Caco-2 (cell line): ENCODE measurements at regions not wholly inside any gene's neighbourhood (a gene's known extent, or its start where the extent isn't known, plus 50 kb on each side); places are given as distances from the start of the nearest gene placed in this dataset.
A peak's percentile ranks its signal among the peaks of the same experiment; 100 is the strongest.

Experiments used
- BruUV-seq: library from RNA; stranded (reverse); fragments of 400-500 nt; replicated peaks from 2 replicates; lab custom pipeline; 2021; lab: Mats Ljungman, UMichigan
- CTCF ChIA-PET: fragments of 300-600 bp; sonication (Branson Sonifier 250); formaldehyde crosslinking; loops from one replicate; lab custom pipeline; 2022; ENCODE audit warnings: antibody characterized with exemption; lab: Charles Lee
- POLR2A ChIA-PET: fragments of 300-600 bp; sonication (Branson Sonifier 250); formaldehyde crosslinking; loops from one replicate; lab custom pipeline; 2022; ENCODE audit warnings: antibody characterized with exemption; lab: Charles Lee
- DNase-seq, 2 experiments: peaks; one replicate each; pipeline versions ENCODE4 v3.0.0 to v3.0.0-alpha.2; 2020 to 2022
- H3K27me3 ChIP-seq: replicated peaks from 2 replicates; pipeline ENCODE4 v1.6.0; 2011; ENCODE audit warnings: low read length; ENCODE audit not compliant: control insufficient read depth, insufficient read depth
- H3K36me3 ChIP-seq: 2 replicates; pipeline ENCODE4 v1.5.1; 2011; ENCODE audit warnings: low read length; ENCODE audit not compliant: control insufficient read depth, insufficient read depth
- H3K4me1 ChIP-seq: fragments of 250-450 bp; sonication (Bioruptor Pico); 2 replicates; pipeline ENCODE4 v1.5.1; 2020; ENCODE audit warnings: mild to moderate bottlenecking
- H3K4me3 ChIP-seq: 2 replicates; pipeline ENCODE4 v1.5.1; 2011; ENCODE audit warnings: low read depth, mild to moderate bottlenecking, control low read depth, low read length
- H3K9me3 ChIP-seq: fragments of 250-450 bp; sonication (Bioruptor Pico); 2 replicates; pipeline ENCODE4 v1.5.1; 2020; ENCODE audit warnings: mild to moderate bottlenecking, moderate library complexity
- H3K27ac Mint-ChIP-seq: one replicate; pipeline ENCODE4 v1.8.0; 2022; ENCODE audit warnings: mixed read lengths; ENCODE audit not compliant: unreplicated experiment
- H3K27me3 Mint-ChIP-seq: one replicate; pipeline ENCODE4 v1.8.0; 2022; ENCODE audit warnings: mixed read lengths; ENCODE audit not compliant: insufficient read depth, unreplicated experiment
- H3K36me3 Mint-ChIP-seq: one replicate; pipeline ENCODE4 v1.8.0; 2022; ENCODE audit warnings: mild to moderate bottlenecking, mixed read lengths; ENCODE audit not compliant: insufficient read depth, unreplicated experiment
- H3K4me1 Mint-ChIP-seq: one replicate; pipeline ENCODE4 v1.8.0; 2022; ENCODE audit warnings: low read depth, mixed read lengths; ENCODE audit not compliant: unreplicated experiment
- H3K4me3 Mint-ChIP-seq: one replicate; pipeline ENCODE4 v1.8.0; 2022; ENCODE audit warnings: mild to moderate bottlenecking, moderate library complexity, mixed read lengths; ENCODE audit not compliant: unreplicated experiment
- H3K9me3 Mint-ChIP-seq: one replicate; pipeline ENCODE4 v1.8.0; 2022; ENCODE audit warnings: mixed read lengths; ENCODE audit not compliant: unreplicated experiment
- intact Hi-C: fragments of 100-400 bp; cut with micrococcal nuclease; formaldehyde crosslinking; loops from one replicate; pipeline ENCODE4 v1.10.0; 2022; ENCODE audit not compliant: unreplicated experiment
- TF ChIP-seq, protein P1 (sequence below), 2 experiments: fragments of 200-600 bp in 1 of 2; IDR thresholded peaks; 1 replicate in 1 of 2; 2 replicates in 1 of 2; pipeline versions ENCODE4 v1.5.1 to v1.8.0; 2011 to 2022; ENCODE audit warnings: antibody characterized with exemption in 1 of 2, control low read depth in 1 of 2, inconsistent platforms in 1 of 2, low read depth in 1 of 2, low read length in 1 of 2, mild to moderate bottlenecking in 1 of 2, moderate library complexity in 1 of 2; ENCODE audit not compliant: insufficient read depth in 1 of 2, severe bottlenecking in 1 of 2, unreplicated experiment in 1 of 2

DNA sequence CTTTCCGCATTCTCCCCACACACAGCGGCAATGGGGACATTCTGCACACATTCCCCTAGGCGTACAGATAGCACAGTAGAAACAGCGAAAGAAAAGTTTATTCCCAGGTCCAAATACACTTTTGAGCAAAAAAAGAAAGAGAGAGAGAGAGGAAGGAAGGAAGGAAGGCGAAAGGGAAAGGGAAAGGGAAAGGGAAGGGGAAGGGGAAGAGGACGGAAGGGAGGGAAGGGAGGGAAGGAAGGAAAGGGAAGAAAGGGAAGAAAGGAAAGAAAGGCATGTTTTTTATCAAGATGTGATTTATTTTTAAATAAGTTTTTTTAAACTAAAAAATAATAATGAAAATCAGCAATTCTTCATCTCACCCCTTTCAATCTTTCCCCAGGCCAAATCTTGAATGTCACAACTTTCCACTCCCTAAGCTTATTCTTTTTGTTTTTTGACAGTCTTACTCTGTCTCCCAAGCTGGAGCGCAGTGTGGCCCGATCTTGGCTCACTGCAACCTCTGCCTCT lies 281.7 kb downstream of the SKIDA1 start:
- no peaks in the 10 kb centered on the region for H3K27me3 ChIP-seq
- DNase-seq = no peak
- no peaks in the 10 kb centered on the region for H3K9me3 ChIP-seq
- Mint-ChIP-seq H3K36me3 (peaks cover 6% of the 10 kb centered on the region), H3K4me3 (no peak overlapping the region), H3K9me3 (no peaks in the 10 kb centered on the region), H3K4me1 (peaks cover 26% of the 10 kb centered on the region), H3K27ac (peak overlapping the region; percentile 84), H3K27me3 (no peaks in the 10 kb centered on the region)
- no TSS peak for BruUV-seq
- POLR2A ChIA-PET = interaction anchor here (0.6 kb wide), 1 partner anchor 249 kb away, joined by 5 read pairs; no protein-coding TSS in a partner anchor
- H3K36me3 ChIP-seq = no peaks in the 10 kb centered on the region
- CTCF ChIA-PET = interaction anchor here (0.6 to 1.0 kb wide), 2 partner anchors 62 to 146 kb away, joined by 4 to 8 read pairs; no protein-coding TSS in a partner anchor
- H3K4me3 ChIP-seq = no peak overlapping the region
- intact Hi-C loops = loop anchor here (1.0 to 2.0 kb wide), 4 partner anchors 19 to 147 kb away; no protein-coding TSS in a partner anchor
- H3K4me1 ChIP-seq = peaks cover 19% of the 10 kb centered on the region
- TF ChIP-seq, protein P1, sequence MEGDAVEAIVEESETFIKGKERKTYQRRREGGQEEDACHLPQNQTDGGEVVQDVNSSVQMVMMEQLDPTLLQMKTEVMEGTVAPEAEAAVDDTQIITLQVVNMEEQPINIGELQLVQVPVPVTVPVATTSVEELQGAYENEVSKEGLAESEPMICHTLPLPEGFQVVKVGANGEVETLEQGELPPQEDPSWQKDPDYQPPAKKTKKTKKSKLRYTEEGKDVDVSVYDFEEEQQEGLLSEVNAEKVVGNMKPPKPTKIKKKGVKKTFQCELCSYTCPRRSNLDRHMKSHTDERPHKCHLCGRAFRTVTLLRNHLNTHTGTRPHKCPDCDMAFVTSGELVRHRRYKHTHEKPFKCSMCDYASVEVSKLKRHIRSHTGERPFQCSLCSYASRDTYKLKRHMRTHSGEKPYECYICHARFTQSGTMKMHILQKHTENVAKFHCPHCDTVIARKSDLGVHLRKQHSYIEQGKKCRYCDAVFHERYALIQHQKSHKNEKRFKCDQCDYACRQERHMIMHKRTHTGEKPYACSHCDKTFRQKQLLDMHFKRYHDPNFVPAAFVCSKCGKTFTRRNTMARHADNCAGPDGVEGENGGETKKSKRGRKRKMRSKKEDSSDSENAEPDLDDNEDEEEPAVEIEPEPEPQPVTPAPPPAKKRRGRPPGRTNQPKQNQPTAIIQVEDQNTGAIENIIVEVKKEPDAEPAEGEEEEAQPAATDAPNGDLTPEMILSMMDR (IDR thresholded peaks at IDR 0.05; ENCODE audit: insufficient read depth in 1 of 2, low read depth in 1 of 2, low read length in 1 of 2, severe bottlenecking in 1 of 2, unreplicated experiment in 1 of 2) = no peak

DNA sequence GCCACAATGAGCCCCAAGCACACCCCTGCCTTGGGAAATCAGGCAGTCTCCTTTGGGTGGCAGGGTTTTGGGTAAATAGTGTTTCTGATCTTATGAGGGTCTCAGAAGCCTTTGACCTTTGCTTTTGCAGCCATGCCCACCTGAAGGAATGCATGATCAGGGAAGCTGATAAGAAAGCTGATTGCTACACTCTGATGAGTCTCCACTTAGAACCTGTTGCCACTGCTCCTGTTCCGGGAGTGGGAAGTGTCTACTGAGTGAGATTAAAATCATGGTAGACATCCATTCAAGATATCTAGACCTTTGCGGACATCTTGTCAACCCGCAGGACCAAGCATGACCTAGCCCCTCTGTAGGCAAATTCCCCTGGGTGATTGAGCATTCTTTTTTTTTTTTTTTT lies 282.6 kb downstream of the SKIDA1 start:
- Histone ChIP-seq H3K9me3 (no peaks in the 10 kb centered on the region), H3K27me3 (no peaks in the 10 kb centered on the region), H3K4me3 (no peak overlapping the region), H3K4me1 (peaks cover 19% of the 10 kb centered on the region), H3K36me3 (no peaks in the 10 kb centered on the region)
- H3K27me3 Mint-ChIP-seq = no peaks in the 10 kb centered on the region
- CTCF ChIA-PET = interaction anchor here (0.5 to 1.2 kb wide), 11 partner anchors 27 to 559 kb away, joined by 3 to 15 read pairs (median 4); no protein-coding TSS in a partner anchor
- DNase-seq = peak; percentile 62 to 71
- POLR2A ChIA-PET = interaction anchor here (0.6 to 0.9 kb wide), 5 partner anchors 66 to 710 kb away, joined by 3 to 10 read pairs (median 4); no protein-coding TSS in a partner anchor
- intact Hi-C loops = loop anchor here (1.0 to 2.0 kb wide), 4 partner anchors 20 to 146 kb away; no protein-coding TSS in a partner anchor
- H3K27ac Mint-ChIP-seq = peak overlapping the region; percentile 84
- no peaks in the 10 kb centered on the region for H3K9me3 Mint-ChIP-seq
- H3K4me1 Mint-ChIP-seq = peaks cover 26% of the 10 kb centered on the region
- peaks cover 6% of the 10 kb centered on the region for H3K36me3 Mint-ChIP-seq
- BruUV-seq = no TSS peak
- H3K4me3 Mint-ChIP-seq = peak overlapping the region; percentile 61
- TF ChIP-seq, protein P1 (IDR thresholded peaks at IDR 0.05; ENCODE audit: insufficient read depth in 1 of 2, low read depth in 1 of 2, low read length in 1 of 2, severe bottlenecking in 1 of 2, unreplicated experiment in 1 of 2) = no peak

- Histone ChIP-seq H3K36me3 (no peaks in the 10 kb centered on the region), H3K9me3 (no peaks in the 10 kb centered on the region), H3K27me3 (no peaks in the 10 kb centered on the region), H3K4me1 (peaks cover 18% of the 10 kb centered on the region), H3K4me3 (no peak overlapping the region)
- intact Hi-C loops = no loop called here
- TF ChIP-seq, protein P1 (IDR thresholded peaks at IDR 0.05; ENCODE audit: insufficient read depth in 1 of 2, low read depth in 1 of 2, low read length in 1 of 2, severe bottlenecking in 1 of 2, unreplicated experiment in 1 of 2) = no peak
- peak overlapping the region; percentile 17 for H3K27ac Mint-ChIP-seq
- H3K36me3 Mint-ChIP-seq = no peaks in the 10 kb centered on the region
- peaks cover 8% of the 10 kb centered on the region for H3K9me3 Mint-ChIP-seq
- no peak for DNase-seq
- peaks cover 26% of the 10 kb centered on the region for H3K4me1 Mint-ChIP-seq
- ChIA-PET POLR2A (no interaction called here), CTCF (no interaction called here)
- BruUV-seq = no TSS peak
- H3K4me3 Mint-ChIP-seq = no peak overlapping the region
- no peaks in the 10 kb centered on the region for H3K27me3 Mint-ChIP-seq
Observed at GRCh38 chr10:21238717-21239116, 286.8 kb downstream of the SKIDA1 start.
